ENCODE measurements at regions not wholly inside any gene's neighbourhood (a gene's known extent, or its start where the extent isn't known, plus 50 kb on each side); places are given as distances from the start of the nearest gene placed in this dataset.
"Not testable (repeated sequence)": the region's sequence is repeated elsewhere in the genome, so short reads cannot be mapped to it uniquely, and the experiment has no call there.

DNA sequence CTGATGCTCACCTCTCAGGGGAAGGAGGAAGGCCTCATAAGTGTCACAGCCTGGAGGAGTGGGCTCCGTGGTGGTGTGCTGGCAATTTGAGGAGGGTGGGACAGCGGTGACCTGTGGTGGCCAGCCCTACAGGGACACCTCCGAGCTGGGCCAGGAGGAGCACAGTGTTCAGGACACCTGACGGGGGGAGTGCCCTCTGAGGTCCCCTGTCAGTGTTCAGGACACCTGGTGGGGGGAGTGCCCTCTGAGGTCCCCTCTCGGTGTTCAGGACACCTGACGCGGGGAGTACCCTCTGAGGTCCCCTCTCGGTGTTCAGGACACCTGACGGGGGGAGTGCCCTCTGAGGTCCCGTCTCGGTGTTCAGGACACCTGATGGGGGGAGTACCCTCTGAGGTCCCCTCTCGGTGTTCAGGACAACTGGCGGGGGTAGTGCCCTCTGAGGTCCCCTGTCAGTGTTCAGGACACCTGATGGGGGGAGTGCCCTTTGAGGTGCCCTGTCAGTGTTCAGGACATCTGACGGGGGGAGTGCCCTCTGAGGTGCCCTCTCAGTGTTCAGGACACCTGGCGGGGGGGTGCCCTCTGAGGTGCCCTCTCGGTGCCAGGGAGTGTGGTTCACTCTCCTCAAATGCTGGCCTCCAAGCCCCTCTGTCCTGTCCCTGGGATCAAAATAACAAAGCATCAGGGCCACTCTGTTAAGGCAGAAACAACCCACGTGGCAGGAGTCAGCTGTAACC lies 73.4 kb upstream of the ZNF469 start:
- DNase-seq: no peak

DNA sequence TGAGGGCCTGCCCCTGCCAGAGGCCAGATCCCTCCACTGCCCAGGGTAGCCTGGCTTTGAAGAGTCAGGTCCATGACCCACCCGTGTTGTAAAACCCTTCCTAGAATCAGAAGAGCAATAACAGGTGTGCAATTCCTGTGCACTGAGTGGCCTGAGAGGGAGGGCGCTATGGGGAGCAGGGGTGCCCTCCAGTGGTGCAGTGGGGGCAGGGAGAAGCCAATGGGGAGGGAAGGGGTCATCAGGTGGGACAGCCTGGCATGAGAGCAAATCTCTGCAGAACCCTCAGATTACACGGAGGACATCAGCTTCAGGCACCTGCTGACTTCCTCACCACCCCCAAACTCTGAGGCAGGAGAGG lies 72.9 kb upstream of the ZNF469 start:
- no peak for DNase-seq

GRCh38 chr16:88310796-88311605 lies 71.8 kb upstream of the ZNF469 start:
- DNase-seq: no peak

DNA sequence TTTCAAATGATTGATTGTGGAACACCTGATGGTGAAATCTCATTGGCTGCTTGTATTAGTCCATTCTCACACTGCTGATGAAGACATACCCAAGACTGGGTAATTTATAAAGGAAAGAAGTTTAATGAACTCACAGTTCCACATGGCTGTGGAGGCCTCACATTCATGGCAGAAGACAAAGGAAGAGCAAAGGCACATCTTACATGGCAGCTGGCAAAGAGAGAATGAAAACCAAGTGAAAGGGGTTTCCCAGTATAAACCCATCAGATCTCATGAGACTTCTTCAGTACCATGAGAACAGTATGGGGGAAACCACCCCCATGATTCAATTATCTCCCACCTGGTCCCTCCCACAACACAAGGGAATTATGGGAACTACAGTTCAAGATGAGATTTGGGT lies 70.9 kb upstream of the ZNF469 start:
- DNase-seq: not testable (repeated sequence)

- DNase-seq: no peak
Observed at GRCh38 chr16:88312732-88313131, 70.0 kb upstream of the ZNF469 start.

- no peak for DNase-seq
Observed at GRCh38 chr16:88314991-88315542, 67.7 kb upstream of the ZNF469 start.

GRCh38 chr16:88315543-88316105 lies 67.1 kb upstream of the ZNF469 start:
- no peak for DNase-seq

GRCh38 chr16:88316151-88316550 lies 66.6 kb upstream of the ZNF469 start:
- no peak for DNase-seq

- DNase-seq: no peak
Observed at GRCh38 chr16:88316941-88317612, 65.7 kb upstream of the ZNF469 start.

DNA sequence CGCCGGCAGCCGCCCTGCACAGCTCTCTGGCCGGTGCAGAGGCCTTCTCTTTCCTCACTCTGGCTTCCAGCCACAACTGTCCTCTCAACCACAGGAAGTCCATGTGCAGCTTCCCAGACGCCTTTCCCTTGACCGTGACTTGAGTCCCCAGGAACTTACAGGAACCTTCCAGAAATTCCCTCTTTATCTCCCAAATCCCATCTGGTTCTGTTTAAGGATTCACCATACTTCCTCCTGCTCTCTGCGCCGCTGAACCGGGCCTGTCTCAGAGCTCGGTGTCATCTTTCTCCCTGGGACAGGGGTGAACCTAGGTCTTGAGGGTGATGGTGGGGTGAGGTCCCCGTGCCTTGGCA lies 65.2 kb upstream of the ZNF469 start:
- DNase-seq: no peak

DNA sequence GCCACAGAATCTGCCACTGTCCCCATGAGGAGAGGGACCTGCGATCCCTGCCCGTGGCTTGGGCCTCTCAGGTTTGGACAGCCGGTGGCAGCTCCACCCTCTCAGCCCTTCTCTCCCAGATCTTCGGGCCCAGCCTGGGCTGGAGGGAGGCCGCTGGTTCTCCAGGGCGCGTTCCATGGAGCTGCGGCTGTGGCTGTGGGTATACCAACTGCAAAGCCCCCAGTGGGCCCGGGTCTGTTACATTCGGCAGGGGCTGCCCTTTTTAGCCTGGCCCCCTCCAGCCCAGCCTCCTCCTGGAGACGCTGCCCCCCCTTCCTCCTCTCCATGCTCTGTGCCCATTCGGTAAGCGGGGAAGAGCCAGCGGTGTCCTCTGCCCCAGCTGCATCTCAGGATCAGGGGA lies 64.7 kb upstream of the ZNF469 start:
- DNase-seq: no peak

- no peak for DNase-seq
Observed at GRCh38 chr16:88318521-88318920, 64.2 kb upstream of the ZNF469 start.

DNA sequence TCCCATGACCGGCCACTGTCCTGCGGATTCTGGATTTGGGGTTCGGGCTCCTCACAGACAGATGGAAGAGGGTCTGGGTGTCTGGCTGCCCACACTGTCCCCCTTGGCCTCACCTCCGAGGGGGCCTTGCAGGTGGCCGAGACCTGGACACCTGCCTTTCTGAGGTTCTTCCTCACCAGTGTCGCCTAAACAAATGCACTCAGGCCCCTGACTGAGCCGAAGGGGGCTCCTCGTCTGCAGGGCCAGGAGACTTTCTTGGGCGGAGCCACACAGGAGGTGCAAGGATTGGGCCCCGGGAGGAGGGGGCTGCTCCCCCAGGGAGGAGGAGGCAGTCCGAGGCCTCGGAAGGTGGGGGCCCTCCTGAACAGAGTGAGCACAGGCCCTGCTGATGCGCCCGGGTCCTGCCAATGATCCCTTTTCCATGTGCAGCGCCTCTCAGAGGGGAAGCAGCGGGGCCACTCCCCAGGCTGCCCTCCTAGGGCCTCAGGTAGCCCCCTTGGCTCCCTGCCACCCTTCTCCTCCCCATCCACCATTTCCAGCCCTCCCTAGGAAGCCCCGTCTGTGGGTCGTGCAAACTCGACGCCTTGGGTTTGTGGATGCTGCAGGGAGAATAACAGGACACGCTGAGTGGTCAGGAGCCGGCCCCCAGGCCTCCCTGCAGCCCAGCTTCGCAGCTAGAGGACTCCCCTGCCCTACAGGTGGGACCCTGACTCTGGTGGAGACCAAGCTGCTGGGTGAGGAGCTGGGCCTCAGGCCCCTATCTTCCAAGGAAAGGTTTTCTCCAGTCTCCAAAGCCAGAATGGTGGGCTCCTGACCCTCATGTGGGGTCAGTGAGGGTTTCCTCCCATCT lies 63.4 kb upstream of the ZNF469 start:
- DNase-seq: no peak

- no peak for DNase-seq
Observed at GRCh38 chr16:88320947-88321634, 61.7 kb upstream of the ZNF469 start.

DNA sequence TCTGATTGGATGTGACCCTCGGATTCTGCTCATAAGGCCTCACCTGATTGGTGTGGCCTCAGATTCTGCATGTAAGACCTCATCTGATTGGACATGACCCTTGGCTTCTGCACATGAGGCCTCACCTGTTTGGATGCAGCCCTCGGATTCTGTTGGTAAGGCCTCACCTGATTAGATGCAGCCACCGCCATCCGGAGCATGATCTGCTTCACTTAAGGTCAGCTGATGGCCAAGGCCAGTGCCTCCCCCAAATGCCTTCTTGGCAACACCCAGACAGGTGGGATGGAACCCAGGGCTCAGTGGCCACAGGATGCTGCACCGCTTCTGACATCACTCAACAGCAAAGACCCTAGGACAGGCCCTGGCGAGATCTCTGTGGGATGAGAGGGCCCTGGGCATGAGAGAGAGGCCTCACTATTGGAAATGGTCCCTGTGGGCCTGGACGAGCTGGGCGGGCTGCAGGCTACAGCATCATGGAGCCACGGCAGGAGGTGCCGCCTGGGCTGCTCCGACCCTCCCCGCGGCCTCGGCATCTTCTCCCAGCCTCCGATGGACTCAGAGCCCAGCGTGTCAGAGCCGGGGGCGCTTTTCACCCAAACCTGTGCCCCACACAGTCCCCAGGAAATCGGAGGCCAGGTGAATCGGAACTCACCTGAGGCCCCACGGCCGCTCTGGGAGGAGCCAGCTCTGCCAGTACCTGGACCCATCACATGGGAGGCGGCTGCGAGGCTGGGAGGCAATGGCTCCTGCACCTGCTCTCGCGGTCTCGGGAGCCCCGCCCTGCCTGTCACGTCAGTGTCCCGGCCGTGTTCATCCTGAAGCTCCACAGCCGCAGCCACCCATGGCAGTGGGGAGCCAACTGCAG lies 60.9 kb upstream of the ZNF469 start:
- DNase-seq: no peak

DNA sequence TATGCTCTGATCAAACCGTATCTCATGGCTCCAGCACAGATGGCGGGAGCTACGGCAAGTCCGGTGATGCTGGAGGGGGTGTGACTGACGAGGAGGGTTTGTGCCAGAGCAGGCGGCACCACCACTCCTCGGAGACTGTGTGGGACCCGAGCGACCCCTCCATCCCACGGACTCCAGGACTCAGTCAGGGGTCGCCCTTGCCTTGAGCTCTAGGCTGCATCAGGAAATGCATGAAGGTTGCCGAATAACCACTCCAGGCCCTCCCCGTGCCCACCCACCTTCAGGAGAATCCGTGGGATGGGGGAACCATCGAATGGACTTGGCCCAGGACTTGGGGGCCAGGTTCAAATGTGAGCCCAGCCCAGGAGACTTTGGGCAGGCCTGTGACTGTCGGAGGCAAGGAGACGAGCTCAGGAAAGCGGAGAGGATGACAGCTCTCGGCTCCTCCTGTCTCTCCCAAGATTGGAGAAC lies 60.2 kb upstream of the ZNF469 start:
- DNase-seq: no peak

GRCh38 chr16:88323041-88323440 lies 59.7 kb upstream of the ZNF469 start:
- no peak for DNase-seq

DNA sequence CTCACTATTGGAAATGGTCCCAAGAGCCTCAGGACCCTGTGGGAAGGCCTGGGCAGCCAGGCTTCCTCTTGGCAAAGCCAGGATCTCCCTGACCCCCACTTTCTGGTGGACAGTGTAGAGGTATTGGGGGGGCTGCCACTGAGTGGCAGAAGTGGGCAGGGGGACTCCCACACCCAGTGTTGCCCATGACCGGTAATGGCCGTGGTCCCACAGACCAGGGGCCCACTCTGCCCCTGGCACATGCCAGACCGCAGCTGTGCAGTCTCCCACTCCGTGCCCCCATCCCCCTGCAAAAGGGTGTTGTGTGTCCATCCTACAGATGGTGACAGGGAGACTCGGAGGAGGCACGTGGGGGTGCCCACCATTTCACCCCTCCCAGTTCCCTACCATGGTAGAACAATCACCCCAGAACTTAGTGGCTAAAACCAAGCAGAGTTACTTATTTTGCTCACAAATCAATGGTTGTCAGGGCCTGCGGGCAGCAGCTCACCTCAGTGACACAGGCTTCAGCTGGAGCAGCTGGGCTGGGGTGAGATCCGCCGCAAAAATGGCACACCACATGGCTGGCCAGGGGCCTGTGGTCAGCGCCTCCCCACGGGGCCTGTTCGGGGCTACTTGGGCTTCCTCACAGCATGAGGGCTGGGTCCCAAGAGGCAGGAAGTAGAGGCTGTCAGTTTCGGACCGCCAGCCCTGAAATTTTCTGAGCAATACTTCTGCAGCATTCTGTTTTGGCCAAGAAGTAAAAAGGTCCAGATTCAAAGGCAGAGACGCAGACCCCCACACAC lies 59.0 kb upstream of the ZNF469 start:
- no peak for DNase-seq

DNA sequence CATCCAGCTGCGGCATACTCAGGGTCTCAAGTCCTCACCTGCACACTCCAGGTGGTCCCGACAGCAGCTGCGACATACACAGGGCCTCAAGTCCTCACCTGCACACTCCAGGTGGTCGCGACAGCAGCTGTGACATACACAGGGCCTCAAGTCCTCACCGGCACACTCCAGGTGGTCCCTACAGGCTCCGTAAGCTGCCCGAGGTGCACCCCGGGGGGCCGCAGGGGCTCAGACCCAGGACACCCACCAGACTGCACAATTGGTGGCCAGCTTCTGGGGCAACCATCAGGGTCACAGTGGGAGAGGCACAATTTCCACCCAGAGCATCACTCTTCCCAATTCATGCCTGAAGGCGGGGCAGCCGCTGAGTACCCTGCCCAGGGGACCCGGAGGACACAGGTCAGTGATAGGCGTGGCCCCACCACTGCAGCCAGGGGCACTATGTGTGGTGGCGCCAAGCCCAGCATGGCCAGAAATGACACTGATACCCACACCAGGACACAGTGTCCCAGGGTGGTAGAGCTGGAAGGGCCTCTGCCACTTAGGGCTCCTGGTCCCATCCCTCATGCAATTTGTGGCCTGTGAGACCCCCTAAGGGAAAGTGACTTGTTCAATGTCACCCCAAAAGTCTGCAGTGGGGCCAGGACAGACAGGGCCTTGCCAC lies 57.5 kb upstream of the ZNF469 start:
- DNase-seq: no peak
